ENCODE measurements at regions not wholly inside any gene's neighbourhood (a gene's known extent, or its start where the extent isn't known, plus 50 kb on each side); places are given as distances from the start of the nearest gene placed in this dataset.

DNA sequence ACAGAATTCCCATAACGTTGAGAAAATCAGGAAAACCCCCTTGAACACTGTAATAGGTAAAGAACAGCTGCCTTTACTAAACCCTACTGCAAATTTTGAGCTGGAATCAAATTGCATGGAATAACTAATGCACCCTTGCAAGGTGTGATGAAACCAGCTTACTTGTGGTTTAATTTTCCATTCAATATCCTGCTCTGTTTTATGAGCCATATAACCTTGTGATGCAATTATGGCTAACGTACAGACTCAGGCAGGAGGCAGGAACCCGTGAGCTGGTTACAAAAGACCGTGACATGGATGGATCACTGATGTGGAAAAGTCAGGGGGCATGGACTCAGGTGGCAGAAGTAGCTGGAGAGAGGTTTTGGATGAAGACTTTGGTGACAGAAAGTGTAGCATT, 438.6 kb downstream of the COG6 start:
- no peak overlapping the region for H3K4me3 Mint-ChIP-seq (ENCODE audit: unreplicated experiment)
- no peak overlapping the region for H3K27ac Mint-ChIP-seq (ENCODE audit: unreplicated experiment)
- H3K4me1 Mint-ChIP-seq (ENCODE audit: unreplicated experiment) = no peaks in the 10 kb centered on the region
- TF ChIP-seq, protein P1, sequence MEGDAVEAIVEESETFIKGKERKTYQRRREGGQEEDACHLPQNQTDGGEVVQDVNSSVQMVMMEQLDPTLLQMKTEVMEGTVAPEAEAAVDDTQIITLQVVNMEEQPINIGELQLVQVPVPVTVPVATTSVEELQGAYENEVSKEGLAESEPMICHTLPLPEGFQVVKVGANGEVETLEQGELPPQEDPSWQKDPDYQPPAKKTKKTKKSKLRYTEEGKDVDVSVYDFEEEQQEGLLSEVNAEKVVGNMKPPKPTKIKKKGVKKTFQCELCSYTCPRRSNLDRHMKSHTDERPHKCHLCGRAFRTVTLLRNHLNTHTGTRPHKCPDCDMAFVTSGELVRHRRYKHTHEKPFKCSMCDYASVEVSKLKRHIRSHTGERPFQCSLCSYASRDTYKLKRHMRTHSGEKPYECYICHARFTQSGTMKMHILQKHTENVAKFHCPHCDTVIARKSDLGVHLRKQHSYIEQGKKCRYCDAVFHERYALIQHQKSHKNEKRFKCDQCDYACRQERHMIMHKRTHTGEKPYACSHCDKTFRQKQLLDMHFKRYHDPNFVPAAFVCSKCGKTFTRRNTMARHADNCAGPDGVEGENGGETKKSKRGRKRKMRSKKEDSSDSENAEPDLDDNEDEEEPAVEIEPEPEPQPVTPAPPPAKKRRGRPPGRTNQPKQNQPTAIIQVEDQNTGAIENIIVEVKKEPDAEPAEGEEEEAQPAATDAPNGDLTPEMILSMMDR (IDR thresholded peaks at IDR 0.05) = no peak
- H3K9me3 Mint-ChIP-seq (ENCODE audit: unreplicated experiment) = peaks cover 4% of the 10 kb centered on the region
- DNase-seq (ENCODE audit: extremely low spot score, unreplicated experiment) = no peak
- peaks cover 12% of the 10 kb centered on the region for H3K27me3 Mint-ChIP-seq (ENCODE audit: unreplicated experiment)
- no peaks in the 10 kb centered on the region for H3K36me3 Mint-ChIP-seq (ENCODE audit: unreplicated experiment)

DNA sequence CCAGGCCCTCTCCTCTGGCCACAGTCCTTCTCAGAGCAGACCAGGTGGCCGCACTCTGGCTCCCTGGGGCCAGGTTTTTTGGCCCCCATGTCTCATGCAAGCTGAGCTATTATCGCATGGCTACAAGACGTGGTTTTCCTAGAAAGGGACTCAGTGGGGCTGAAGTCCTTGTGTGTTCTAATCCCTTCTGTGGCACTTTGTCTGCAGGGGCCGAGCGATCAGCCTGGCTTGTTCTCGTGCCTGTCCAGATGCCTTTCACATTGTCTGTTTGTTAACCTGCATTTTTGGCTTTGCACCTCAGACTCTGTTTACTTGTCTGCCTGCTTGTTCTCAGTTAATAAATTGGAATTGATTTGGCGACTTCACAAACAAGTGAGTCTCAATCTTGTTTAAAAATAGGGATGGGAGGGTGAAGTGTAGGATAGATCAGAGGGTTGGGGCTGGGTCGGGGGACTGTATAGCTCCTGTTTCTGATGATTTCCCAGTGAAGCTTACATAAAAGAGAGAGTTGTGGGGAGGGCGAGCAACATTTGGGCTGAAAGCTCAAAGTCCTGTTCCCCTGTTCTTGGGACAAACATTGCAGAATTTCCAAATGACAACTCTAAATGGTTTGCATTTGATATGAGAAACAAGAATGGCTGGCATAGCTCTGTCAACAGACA, 440.4 kb downstream of the COG6 start:
- peaks cover 12% of the 10 kb centered on the region for H3K27me3 Mint-ChIP-seq (ENCODE audit: unreplicated experiment)
- peaks cover 4% of the 10 kb centered on the region for H3K9me3 Mint-ChIP-seq (ENCODE audit: unreplicated experiment)
- TF ChIP-seq, protein P1 (IDR thresholded peaks at IDR 0.05) = no peak
- no peaks in the 10 kb centered on the region for H3K36me3 Mint-ChIP-seq (ENCODE audit: unreplicated experiment)
- no peak overlapping the region for H3K27ac Mint-ChIP-seq (ENCODE audit: unreplicated experiment)
- H3K4me3 Mint-ChIP-seq (ENCODE audit: unreplicated experiment) = no peak overlapping the region
- H3K4me1 Mint-ChIP-seq (ENCODE audit: unreplicated experiment) = no peaks in the 10 kb centered on the region
- no peak for DNase-seq (ENCODE audit: extremely low spot score, unreplicated experiment)

DNA sequence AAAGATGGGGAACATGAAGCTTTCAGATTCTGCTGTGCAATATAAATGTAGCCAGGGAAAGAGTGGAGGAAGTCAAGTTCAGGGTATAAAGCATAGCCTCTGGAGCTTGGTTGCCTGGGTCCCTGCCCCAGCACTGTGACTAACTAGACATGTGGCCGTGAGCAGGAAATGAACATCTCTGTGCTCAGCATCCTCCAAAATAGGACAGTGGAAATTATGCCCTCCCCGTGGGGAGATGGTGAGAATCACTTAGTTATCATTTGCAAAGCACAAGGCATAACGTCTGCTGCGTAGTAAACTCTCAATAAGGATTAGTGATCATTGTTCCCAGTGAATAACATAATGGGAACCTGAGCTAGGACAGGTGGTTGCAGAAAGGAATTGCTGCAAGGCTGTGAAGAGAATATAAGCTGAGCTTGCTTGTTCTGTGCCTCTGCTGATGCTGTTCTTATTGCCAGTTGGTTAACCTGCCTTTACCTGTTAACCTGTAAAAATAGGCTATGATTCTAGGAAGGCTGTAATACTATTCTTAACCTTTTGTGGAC, 441.0 kb downstream of the COG6 start:
- TF ChIP-seq, protein P1 (IDR thresholded peaks at IDR 0.05) = no peak
- no peak overlapping the region for H3K4me3 Mint-ChIP-seq (ENCODE audit: unreplicated experiment)
- H3K27ac Mint-ChIP-seq (ENCODE audit: unreplicated experiment) = no peak overlapping the region
- H3K9me3 Mint-ChIP-seq (ENCODE audit: unreplicated experiment) = peaks cover 4% of the 10 kb centered on the region
- H3K36me3 Mint-ChIP-seq (ENCODE audit: unreplicated experiment) = no peaks in the 10 kb centered on the region
- H3K4me1 Mint-ChIP-seq (ENCODE audit: unreplicated experiment) = no peaks in the 10 kb centered on the region
- DNase-seq (ENCODE audit: extremely low spot score, unreplicated experiment) = no peak
- H3K27me3 Mint-ChIP-seq (ENCODE audit: unreplicated experiment) = peaks cover 12% of the 10 kb centered on the region

DNA sequence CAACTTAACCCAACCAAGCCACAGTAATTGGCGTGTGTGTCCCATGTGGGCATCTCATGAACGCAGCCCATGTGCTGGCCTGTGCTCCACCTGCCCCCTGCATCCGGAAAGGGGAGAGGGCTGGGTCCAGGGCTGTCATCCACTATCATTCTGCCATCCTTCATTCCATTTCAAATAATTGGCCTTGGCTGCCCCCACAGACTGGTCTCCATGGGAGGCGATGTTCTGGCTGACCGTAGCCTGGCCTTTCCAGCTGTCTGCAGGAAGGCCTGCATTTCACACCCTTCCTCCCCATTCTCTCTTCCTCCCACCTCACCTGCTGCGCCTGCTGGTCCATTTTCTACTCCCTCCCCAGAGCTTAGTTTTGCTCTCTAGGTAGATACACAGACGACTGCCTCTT, 442.8 kb downstream of the COG6 start:
- no peak for DNase-seq (ENCODE audit: extremely low spot score, unreplicated experiment)
- H3K27ac Mint-ChIP-seq (ENCODE audit: unreplicated experiment) = no peak overlapping the region
- no peak overlapping the region for H3K4me3 Mint-ChIP-seq (ENCODE audit: unreplicated experiment)
- peaks cover 12% of the 10 kb centered on the region for H3K27me3 Mint-ChIP-seq (ENCODE audit: unreplicated experiment)
- peaks cover 2% of the 10 kb centered on the region for H3K4me1 Mint-ChIP-seq (ENCODE audit: unreplicated experiment)
- TF ChIP-seq, protein P1 (IDR thresholded peaks at IDR 0.05) = no peak
- H3K36me3 Mint-ChIP-seq (ENCODE audit: unreplicated experiment) = no peaks in the 10 kb centered on the region
- peaks cover 4% of the 10 kb centered on the region for H3K9me3 Mint-ChIP-seq (ENCODE audit: unreplicated experiment)

DNA sequence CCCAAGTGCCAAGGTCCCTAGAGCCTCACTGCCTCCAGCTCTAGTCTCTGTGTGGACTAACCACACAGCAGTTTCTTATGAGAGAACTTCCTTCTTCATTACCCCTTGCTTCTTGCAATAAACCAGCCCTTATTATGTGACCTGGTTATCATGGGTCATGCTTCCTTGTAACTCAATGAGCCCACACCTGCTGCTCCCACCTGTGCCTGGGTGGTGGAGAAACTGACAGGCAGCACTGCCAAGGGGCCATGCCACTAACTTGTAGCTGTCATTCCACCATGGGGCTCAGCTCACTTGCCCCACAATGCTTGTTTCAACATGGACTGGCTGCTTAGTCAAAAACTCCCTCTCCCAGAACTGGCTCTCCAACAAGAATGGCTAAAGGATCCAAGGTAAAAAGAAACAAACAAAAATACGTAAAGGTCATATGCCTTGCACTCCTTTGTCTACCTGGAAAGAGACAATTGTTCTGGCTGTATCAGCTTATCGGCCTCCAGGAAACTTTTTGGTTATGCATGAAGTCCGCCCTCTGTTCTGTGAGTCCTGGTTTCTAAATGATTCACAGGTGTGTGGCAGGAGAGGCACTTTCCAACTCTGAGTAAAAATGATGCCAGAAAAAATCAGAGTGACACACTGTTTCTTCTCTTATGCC, 446.4 kb downstream of the COG6 start:
- H3K27me3 Mint-ChIP-seq (ENCODE audit: unreplicated experiment) = peaks cover 2% of the 10 kb centered on the region
- H3K9me3 Mint-ChIP-seq (ENCODE audit: unreplicated experiment) = peaks cover 4% of the 10 kb centered on the region
- TF ChIP-seq, protein P1 (IDR thresholded peaks at IDR 0.05) = no peak
- no peak overlapping the region for H3K27ac Mint-ChIP-seq (ENCODE audit: unreplicated experiment)
- H3K36me3 Mint-ChIP-seq (ENCODE audit: unreplicated experiment) = no peaks in the 10 kb centered on the region
- no peak overlapping the region for H3K4me3 Mint-ChIP-seq (ENCODE audit: unreplicated experiment)
- H3K4me1 Mint-ChIP-seq (ENCODE audit: unreplicated experiment) = peaks cover 2% of the 10 kb centered on the region
- no peak for DNase-seq (ENCODE audit: extremely low spot score, unreplicated experiment)
